Endothelial cell of umbilical vein (primary cell): ENCODE measurements at regions not wholly inside any gene's neighbourhood (a gene's known extent, or its start where the extent isn't known, plus 50 kb on each side); places are given as distances from the start of the nearest gene placed in this dataset.

Experiments used
- BruUV-seq: library from RNA; stranded (reverse); fragments of 400-500 nt; replicated peaks from 2 replicates; lab custom pipeline; 2021; lab: Mats Ljungman, UMichigan
- CTCF ChIA-PET: fragments of 300-600, 350-600 bp; sonication (Branson Sonifier 250); formaldehyde crosslinking; loops from one replicate; lab custom pipeline; 2021; ENCODE audit warnings: antibody characterized with exemption, inconsistent platforms; lab: Charles Lee
- POLR2A ChIA-PET: fragments of 300-600, 350-600 bp; sonication (Branson Sonifier 250); formaldehyde crosslinking; loops from one replicate; lab custom pipeline; 2021; ENCODE audit warnings: antibody characterized with exemption, inconsistent platforms; lab: Charles Lee
- DNase-seq: peaks from one replicate; pipeline ENCODE4 v3.0.0-alpha.2; 2011; ENCODE audit warnings: low read depth, low spot score
- FAIRE-seq: peaks from 2 replicates; lab custom pipeline; 2011; peaks lifted over from hg19 to GRCh38; lab: Jason Lieb, UNC
- H2AFZ ChIP-seq: 2 replicates; pipeline ENCODE4 v1.6.0; 2012; ENCODE audit warnings: low read depth, low read length, control low read depth, inconsistent platforms
- H3K27ac ChIP-seq: 2 replicates; pipeline ENCODE4 v1.5.1; 2011; ENCODE audit warnings: low read depth, mild to moderate bottlenecking, control low read depth, low read length, moderate library complexity; ENCODE audit not compliant: insufficient read depth
- H3K27me3 ChIP-seq, 2 experiments: 2 replicates each; pipeline versions ENCODE4 v1.6.0 to v1.6.1; 2011; ENCODE audit warnings: low read length in 2 of 2, mixed read lengths in 1 of 2; ENCODE audit not compliant: control insufficient read depth in 2 of 2, insufficient read depth in 2 of 2
- H3K36me3 ChIP-seq, 2 experiments: 2 replicates in 1 of 2; 3 replicates in 1 of 2; pipeline ENCODE4 v1.5.1; 2011; ENCODE audit warnings: low read length in 2 of 2, mild to moderate bottlenecking in 1 of 2, moderate library complexity in 1 of 2; ENCODE audit not compliant: control insufficient read depth in 2 of 2, insufficient read depth in 2 of 2; ENCODE audit errors: extremely low read depth in 1 of 2
- H3K4me1 ChIP-seq: 3 replicates; pipeline ENCODE4 v1.5.1; 2011; ENCODE audit warnings: mild to moderate bottlenecking, low read length; ENCODE audit not compliant: control insufficient read depth, insufficient read depth; ENCODE audit errors: extremely low read depth
- H3K4me2 ChIP-seq: 2 replicates; pipeline ENCODE4 v1.6.1; 2011; ENCODE audit warnings: low read length, control low read depth, mixed read lengths; ENCODE audit not compliant: insufficient read depth
- H3K4me3 ChIP-seq, 3 experiments: fragments of 200-600 bp in 1 of 3; sonication (generic), shearing (Covaris generic) in 1 of 3; replicated peaks in 1 of 3; 2 replicates each; pipeline ENCODE4 v1.5.1; 2011 to 2016; ENCODE audit warnings: control low read depth in 3 of 3, low read length in 3 of 3, mild to moderate bottlenecking in 2 of 3, inconsistent platforms in 1 of 3, low read depth in 1 of 3, moderate library complexity in 1 of 3; ENCODE audit not compliant: insufficient read depth in 1 of 3
- H3K79me2 ChIP-seq: 2 replicates; pipeline ENCODE4 v1.6.0; 2012; ENCODE audit warnings: low read length, inconsistent platforms; ENCODE audit not compliant: control insufficient read depth, insufficient read depth
- H3K9ac ChIP-seq: replicated peaks from 2 replicates; pipeline ENCODE3; 2011; ENCODE audit warnings: low read length, control low read depth; ENCODE audit not compliant: insufficient read depth; ENCODE audit errors: extremely low read depth
- H3K9me1 ChIP-seq: replicated peaks from 3 replicates; pipeline ENCODE4 v1.6.0; 2011; ENCODE audit warnings: mild to moderate bottlenecking, low read length; ENCODE audit not compliant: control insufficient read depth, insufficient read depth; ENCODE audit errors: extremely low read depth
- H3K9me3 ChIP-seq: replicated peaks from 2 replicates; pipeline ENCODE4 v1.5.1; 2012; ENCODE audit warnings: low read length, inconsistent platforms; ENCODE audit not compliant: control insufficient read depth, insufficient read depth
- H4K20me1 ChIP-seq: replicated peaks from 2 replicates; pipeline ENCODE3; 2011; ENCODE audit warnings: mild to moderate bottlenecking, low read length; ENCODE audit not compliant: control insufficient read depth, insufficient read depth; ENCODE audit errors: extremely low read depth
- CTCF ChIP-seq, 2 donors: IDR thresholded peaks; 1 replicate in 1 of 2; 2 replicates in 1 of 2; pipeline ENCODE4 v1.5.1; 2011; ENCODE audit warnings: low read length in 2 of 2, mild to moderate bottlenecking in 2 of 2, moderate library complexity in 2 of 2, control low read depth in 1 of 2, inconsistent platforms in 1 of 2, low read depth in 1 of 2; ENCODE audit not compliant: insufficient read depth in 1 of 2; ENCODE audit errors: extremely low read depth in 1 of 2
- EZH2 ChIP-seq: IDR thresholded peaks from 2 replicates; pipeline ENCODE4 v1.6.1; 2012; ENCODE audit warnings: borderline replicate concordance, low read depth, mild to moderate bottlenecking, moderate library complexity, low read length, inconsistent platforms; ENCODE audit not compliant: severe bottlenecking
- FOS ChIP-seq: IDR thresholded peaks from 2 replicates; pipeline ENCODE4 v1.6.1; 2011; ENCODE audit warnings: mild to moderate bottlenecking, low read length, moderate library complexity, borderline replicate concordance; ENCODE audit not compliant: insufficient read depth
- GATA2 ChIP-seq: IDR thresholded peaks from 2 replicates; pipeline ENCODE4 v1.7.0; 2011; ENCODE audit warnings: low read depth, mild to moderate bottlenecking, moderate library complexity, mixed read lengths, low read length; ENCODE audit not compliant: insufficient read length, insufficient read depth
- JUN ChIP-seq: IDR thresholded peaks from 2 replicates; pipeline ENCODE4 v1.6.1; 2011; ENCODE audit warnings: borderline replicate concordance, low read depth; ENCODE audit not compliant: insufficient read length, insufficient read depth
- MAX ChIP-seq: IDR thresholded peaks from 2 replicates; pipeline ENCODE4 v1.6.1; 2011; ENCODE audit not compliant: insufficient read depth, insufficient read length
- MYC ChIP-seq: IDR thresholded peaks from one replicate; pipeline ENCODE4 v1.6.1; 2011; ENCODE audit warnings: mild to moderate bottlenecking, low read depth, low read length
- POLR2A ChIP-seq: IDR thresholded peaks from 2 replicates; pipeline ENCODE4 v1.6.1; 2012; ENCODE audit warnings: low read depth, mild to moderate bottlenecking, control low read depth, low read length
- POLR2AphosphoS5 ChIP-seq: IDR thresholded peaks from 2 replicates; pipeline ENCODE4 v1.6.1; 2012; ENCODE audit warnings: low read depth, mild to moderate bottlenecking, control low read depth, low read length, moderate library complexity; ENCODE audit not compliant: insufficient read depth
- dilution Hi-C: fragments of 300-500 bp; cut with MboI; formaldehyde crosslinking; loops from one replicate; pipeline ENCODE4 v1.15.0; 2019; ENCODE audit warnings: low sequenced_read_pairs; ENCODE audit not compliant: extremely low pct_ligation_motif_present
- intact Hi-C: fragments of 100-400 bp; cut with micrococcal nuclease; formaldehyde crosslinking; loops from one replicate; pipeline ENCODE4 v1.10.0; 2022

GRCh38 chr12:131445184-131445774 is 265.6 kb upstream of the SFSWAP start:
- dilution Hi-C loops (no loop called here), intact Hi-C loops (no loop called here)
- no peak for DNase-seq
- Histone ChIP-seq H4K20me1 (no peaks in the 10 kb centered on the region), H3K36me3 (no peaks in the 10 kb centered on the region), H3K9me1 (no peaks in the 10 kb centered on the region), H3K79me2 (no peaks in the 10 kb centered on the region), H3K4me3 (no peak overlapping the region), H3K9ac (no peak overlapping the region), H3K27me3 (no peaks in the 10 kb centered on the region), H3K4me1 (no peaks in the 10 kb centered on the region), H3K9me3 (no peaks in the 10 kb centered on the region), H3K27ac (no peak overlapping the region), H2AFZ (no peak overlapping the region), H3K4me2 (no peak overlapping the region)
- BruUV-seq = no TSS peak
- ChIA-PET CTCF (no interaction called here), POLR2A (no interaction called here)
- TF ChIP-seq FOS (no peak), MAX (no peak), GATA2 (no peak), CTCF (IDR thresholded peaks at IDR 0.05; ENCODE audit: extremely low read depth in 1 of 2, insufficient read depth in 1 of 2, low read depth in 1 of 2, low read length in 2 of 2) (no peak), MYC (no peak), POLR2AphosphoS5 (no peak), JUN (no peak), EZH2 (no peak), POLR2A (no peak)
- no peak for FAIRE-seq
